HG03159 (cell line): ENCODE measurements at regions not wholly inside any gene's neighbourhood (a gene's known extent, or its start where the extent isn't known, plus 50 kb on each side); places are given as distances from the start of the nearest gene placed in this dataset.

Source experiments
- ATAC-seq: cut with Tn5 transposase; IDR thresholded peaks from one replicate; pipeline ENCODE4 v1.9.1; 2021; ENCODE audit warnings: mild to moderate bottlenecking, moderate library complexity; ENCODE audit not compliant: unreplicated experiment

DNA sequence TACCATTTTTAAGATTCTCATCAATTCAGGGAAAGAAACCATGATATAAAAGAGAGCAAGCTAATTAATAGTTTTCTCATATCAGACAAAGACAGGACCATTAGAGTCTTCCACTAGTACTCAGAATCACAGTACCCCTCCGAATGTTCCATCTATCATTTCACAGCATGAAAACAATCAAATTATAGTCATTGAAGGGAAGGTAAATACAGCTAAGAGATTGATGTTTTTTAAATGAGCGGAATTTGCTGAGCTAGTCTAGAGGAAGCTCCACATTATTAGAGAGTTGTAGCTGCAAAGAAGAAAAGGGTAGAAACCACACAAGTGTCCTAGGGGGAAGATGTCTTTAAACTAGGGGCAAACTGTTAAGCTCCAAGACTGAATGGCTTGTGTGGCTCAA is 808.9 kb downstream of the CDH11 start:
- no peak for ATAC-seq

DNA sequence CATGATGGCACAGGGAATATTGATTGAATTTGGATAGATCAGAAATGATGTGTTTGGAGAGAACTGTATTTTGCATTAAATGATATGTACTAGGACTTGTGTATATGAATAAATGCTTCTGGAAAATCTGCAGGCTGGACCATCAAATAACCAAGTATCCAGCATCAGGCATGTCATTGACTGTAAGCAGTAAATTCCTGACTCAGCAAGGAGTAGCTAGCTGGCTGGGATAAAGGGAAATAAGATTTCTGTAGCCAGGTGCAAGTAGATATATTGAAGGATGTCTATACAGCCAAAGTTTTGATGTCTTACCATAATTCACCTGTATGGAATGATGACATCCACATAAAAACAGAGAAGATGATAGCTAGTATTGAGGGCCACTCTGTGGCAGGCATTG is 809.6 kb downstream of the CDH11 start:
- no peak for ATAC-seq

DNA sequence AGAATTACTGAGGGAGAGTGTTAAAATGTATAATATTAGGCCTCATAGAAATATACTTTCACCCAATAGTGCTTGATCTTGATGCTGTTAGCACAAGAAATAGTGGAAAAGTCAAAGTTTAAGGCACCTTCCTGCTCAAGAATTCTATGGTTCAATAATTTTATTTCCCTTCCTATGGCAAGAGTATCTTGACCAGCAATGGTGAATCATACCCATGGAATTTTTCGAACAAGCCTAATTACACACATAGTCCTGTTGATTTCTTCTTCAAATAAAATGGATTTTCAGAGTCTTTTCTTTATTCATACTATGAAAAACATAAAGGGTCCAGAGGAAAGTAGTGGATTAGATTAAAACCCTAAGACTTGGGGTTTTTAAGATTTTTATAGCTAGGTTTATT is 810.6 kb downstream of the CDH11 start:
- ATAC-seq = no peak

DNA sequence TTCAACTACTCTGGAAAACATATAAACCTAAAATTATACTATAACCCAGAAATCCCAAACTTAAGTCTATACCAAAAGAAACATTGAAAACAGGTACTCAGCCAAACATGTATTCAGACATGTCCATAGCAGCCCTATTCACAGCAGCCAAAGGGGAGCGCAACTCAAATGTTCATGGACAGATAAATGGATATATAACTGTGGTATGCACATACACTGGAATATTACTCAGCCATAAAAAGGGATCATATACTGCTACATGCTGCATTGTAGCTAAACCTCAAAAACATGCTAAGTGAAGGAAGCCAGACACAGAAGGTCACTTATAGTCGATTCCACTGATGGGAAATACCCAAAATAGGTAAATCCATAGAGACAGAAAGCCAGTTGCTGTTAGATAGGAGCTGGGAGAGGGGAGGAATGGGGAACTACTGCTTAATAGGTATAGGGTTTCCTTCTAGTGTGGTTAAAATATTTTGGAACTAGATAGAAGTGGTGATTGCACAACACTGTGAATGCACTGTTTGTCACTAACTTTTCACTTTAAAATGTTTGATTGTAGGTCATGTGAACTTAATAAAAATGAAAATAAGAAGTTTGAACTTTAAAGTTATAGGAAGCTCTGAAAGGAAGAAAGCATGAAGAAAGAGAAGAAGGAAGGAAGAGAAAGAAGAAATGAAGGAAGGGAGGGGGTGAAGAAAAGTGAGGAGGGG is 812.3 kb downstream of the CDH11 start:
- no peak for ATAC-seq

DNA sequence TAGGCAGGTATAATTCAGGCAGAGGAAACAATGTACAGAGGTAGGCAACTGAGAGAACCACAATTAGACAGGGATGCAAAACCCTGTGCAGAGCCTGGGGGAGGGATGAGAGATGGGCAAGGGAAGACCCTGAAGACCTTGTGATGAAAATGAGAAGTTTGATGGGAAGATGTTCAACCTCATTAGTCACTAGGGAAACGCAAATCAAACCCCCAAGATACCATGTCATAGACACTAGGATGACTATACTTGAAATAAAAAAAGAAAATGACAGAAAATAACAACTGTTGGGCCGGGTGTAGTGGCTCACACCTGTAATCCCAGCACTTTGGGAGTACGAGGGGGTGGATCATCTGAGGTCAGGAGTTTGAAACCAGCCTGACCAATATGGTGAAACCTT is 813.1 kb downstream of the CDH11 start:
- ATAC-seq = no peak

DNA sequence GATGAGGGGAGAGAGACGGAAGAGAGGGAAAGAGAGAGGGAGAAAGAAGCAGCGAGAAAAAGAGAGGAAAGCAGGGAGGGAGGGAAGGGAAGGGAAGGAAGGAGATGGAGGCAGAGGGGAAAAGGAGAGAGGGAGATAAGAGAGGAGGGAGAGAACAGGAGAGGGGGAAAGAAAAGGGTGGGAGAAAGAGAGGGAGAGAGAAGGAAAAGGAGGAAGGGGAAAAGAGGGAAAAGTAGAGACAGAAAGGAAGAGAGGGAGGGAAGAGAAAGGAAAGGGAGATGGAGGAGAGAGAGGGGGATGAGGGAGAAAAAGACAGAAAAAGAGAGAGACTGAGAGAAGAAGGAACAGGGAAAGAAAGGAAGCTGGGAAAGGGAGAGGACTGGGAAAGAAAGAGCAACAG is 814.4 kb downstream of the CDH11 start:
- no peak for ATAC-seq

DNA sequence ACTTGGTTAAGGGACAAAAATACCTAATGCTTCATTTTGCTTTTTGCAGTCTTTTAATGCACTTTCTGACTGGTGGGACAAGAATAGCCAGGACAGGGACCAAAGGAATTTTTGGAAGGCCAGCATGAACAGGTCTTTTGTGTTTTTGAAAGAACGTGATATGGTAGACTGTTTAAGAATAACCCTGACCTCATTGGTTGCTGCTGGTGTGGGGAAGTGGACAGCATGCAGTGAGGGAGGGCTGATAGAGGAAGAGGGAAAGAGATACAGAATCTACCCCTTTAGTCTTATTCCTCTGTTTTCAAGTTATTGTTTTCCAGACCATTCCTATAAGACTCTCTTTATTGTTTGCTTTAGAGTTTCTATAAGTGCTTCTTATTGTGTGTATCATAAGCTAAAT is 816.2 kb downstream of the CDH11 start:
- no peak for ATAC-seq

DNA sequence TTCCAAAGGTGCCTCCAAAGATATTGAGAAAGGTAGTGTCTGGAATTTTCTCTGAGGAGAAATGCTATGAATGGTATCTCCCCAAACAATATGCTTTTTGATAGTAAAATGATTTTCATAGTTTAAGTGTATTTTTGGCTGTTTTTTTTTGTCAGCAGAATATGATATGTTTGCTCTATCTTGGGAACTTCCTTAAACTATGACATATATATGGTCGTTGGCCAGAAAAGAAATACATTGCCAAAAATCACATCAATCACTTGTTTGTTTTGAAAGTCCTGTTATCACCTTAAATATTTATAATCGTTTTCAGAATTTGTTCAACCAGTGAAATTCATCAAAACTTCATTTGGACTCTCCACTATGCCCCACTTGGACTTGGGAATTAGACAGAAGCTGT is 816.9 kb downstream of the CDH11 start:
- no peak for ATAC-seq

DNA sequence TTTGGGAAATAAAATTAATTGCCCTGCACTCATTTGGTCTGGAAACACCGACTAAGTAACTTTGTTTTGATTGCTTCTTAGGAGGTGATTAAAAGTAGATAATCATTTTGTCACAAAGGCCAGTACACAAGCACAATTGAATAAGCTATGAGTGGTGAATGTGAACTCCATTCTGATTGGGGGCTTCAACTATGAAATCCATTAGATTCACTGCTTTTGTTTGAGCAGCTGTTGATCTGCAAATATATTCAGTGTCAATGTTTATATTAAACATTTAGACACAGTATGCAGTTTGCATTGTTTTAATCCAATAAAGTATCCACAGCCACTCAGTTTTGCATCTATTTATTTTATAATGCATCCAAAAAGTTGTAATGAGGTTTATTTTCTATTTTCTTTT is 817.5 kb downstream of the CDH11 start:
- no peak for ATAC-seq

DNA sequence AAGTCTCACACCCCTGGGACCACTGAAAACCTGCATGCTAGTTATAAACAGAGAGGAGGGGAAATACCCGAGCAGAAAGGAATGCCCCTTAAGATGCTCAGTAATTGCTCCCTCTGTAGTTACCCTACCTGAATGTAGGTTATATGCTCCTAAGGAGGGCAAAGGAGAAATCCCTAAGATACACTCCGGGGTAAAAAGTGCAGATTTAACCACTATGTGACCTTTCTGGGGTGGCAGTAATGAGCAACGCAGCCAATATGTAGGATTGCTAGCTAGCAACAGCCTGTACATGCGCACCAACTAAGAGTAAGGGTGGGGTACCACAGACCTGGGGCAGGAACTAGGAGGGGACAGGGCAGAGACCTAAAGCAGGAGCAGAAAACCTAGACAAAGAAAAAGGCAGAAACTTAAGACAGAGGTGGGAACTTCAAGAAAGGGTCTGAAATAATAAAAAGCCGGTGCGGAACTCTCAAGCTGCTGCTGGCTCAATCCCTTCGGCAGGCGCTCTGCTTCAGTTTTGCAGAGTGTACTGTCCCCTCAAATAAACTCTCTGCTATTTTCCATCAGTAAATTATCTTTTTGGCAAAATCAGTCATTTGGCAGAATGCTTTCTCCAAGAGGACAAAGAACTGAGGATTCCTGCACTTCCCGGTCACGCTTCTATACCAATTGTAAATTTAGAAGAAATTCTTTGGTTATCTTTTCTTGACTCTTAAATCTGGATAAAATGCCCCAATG is 823.8 kb downstream of the CDH11 start:
- no peak for ATAC-seq

DNA sequence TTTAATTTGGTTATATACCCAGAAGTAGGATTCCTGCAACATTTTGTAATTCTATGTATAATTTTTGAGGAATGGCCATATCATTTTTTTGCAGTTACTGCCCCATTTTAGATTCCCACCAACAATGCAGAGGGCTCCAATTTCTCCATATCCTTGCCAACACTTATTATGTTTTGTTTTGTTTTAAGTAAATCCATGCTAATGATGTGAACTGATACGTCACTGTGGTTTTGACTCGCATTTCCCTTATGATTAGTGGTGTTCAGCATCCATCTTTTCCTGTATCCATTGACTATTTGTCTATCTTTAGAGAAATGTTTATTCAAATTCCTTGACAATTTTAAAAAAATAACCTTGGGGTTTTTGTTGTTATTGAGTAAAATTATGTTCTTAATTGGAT is 826.4 kb downstream of the CDH11 start:
- no peak for ATAC-seq

DNA sequence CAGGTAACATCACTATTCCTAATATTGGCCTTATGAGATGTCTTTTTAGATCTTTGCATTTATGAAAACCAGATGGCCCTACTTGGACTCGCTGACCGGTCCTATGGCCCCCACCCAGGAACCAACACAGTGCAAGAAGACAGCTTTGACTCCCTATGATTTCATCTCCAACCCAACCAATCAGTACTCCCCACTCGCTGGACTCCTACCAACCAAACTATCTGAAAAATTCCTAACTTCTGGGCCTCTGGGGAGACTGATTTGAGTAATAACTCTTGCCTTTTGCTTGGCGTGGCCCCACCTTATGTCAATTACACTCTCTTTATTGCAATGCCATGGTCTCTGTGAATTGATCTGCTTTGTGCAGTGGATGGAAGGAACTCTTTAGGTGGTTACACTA is 828.9 kb downstream of the CDH11 start:
- ATAC-seq = no peak

DNA sequence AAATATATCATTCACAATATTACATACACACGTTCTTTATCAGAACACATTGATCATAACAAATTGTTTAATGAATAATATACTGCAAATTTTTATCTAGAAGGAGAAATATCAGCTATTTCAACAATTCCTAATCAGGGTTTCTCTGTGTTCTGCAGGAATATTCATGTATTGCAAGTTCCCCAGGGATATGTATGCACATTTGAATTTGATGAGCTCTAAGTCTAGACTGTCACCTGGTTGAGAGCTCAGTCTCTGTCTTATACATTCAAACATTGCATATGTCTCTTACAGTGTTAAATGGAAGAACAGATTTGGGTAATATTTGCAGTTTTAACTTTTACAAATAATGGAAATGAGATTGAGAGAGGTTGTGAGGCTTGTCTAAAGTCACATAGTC is 829.7 kb downstream of the CDH11 start:
- no peak for ATAC-seq

DNA sequence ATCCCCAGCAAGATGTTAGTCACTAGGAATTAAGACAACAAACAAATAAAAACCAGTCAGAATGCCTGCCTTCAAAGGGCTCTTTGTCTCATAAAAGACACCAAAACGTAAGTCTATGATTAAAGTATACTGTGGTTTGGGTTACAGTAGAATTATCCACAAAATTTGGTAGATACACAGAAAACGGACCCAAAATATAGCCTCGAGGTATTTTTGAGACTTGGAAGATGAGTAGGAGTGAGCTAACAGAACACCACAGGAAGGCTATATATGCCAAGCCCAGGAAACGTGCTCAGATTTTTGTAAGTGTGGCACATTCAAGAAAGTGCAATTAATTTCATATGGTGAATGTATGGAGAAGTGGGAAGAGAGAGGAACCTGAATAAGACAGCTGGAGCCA is 831.4 kb downstream of the CDH11 start:
- ATAC-seq = no peak

DNA sequence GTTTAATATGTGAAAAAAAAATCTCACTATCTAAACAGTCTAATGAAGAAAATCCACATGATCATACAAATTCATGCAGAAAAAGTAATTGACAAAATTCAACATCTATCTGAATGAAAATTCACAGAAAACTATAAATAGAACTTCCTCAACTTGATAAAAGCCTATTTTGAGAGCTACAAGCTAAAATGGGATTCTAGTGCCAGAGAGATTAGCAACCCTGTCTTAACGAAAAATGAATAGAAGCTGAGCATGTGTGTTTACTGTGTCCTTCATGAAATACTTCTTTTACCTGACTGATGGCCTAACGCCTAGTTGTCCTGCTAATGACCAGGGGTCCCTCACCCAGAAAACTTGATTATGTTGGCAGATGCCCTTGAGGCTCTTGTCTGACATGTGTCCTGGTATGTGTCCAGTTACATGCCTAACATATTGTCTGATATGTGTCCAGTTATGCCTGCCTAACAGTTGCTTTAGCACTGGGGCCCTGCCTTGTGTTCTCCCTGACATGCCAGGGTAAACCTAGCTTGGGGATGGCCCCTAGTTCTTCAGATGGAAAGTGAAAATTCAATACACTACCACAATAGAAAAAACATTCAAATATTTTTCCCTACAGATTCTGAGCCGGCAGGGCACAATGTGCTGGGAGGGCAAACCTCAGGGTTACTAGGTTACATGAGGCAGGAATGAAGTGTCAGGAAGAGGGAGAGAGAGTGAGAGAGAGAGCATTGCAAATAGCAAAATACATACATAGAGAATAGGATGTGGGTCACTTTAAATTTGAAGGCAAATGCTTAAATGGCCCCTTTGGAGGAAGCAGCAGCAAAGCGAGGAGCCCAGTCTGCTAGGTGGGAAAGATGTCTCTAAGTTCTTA is 834.0 kb downstream of the CDH11 start:
- no peak for ATAC-seq

DNA sequence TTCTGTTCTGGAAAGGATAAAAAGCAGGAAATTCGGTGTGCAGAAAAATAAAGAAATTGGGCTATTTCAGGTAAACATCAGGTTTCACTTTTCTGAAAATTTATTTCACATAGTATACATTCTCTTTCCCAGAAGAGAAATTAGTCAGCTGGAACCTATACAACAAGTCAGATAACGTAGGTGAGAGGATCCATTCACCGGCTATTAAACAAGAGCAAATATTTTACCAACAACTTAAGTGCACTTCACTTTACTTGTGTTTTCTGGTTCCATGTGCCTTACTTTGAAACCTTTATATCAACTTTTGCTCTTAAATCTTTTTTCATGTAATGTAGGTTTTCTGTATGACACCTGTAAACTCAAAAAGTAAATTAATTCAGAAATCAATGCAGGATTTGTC is 839.7 kb downstream of the CDH11 start:
- no peak for ATAC-seq

DNA sequence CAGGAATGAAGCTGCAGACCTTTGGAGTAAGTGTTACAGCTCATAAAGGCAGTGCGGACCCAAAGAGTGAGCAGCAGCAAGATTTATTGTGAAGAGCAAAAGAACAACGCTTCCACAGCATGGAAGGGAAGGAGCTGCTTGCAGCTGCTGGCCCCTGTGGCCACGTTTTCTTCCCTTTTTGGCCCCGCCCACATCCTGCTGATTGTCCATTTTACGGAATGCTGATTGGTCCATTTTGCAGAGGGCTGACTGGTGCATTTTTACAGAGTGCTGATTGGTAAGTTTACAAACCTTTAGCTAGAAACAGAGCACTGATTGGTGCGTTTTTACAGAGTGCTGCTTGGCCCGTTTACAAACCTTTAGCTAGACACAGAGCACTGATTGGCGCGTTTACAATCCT is 841.5 kb downstream of the CDH11 start:
- no peak for ATAC-seq

DNA sequence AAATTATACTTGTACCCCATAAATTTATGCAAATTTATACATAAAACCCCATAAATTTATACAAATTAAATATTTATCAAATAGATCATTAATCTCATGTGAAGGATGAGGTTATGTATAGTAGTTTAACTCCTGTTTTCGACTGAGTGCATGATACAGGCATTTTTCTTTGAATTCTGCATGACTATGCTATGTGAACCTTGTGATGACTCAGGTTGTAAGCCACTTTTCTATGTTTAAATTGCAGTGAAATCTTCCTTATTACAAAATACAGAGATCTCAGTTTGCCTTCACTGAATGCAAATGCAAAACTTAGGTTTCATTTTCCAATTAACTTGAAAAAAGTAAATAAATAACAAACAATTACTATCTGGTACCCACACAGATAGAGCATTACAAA is 843.7 kb downstream of the CDH11 start:
- ATAC-seq = no peak

DNA sequence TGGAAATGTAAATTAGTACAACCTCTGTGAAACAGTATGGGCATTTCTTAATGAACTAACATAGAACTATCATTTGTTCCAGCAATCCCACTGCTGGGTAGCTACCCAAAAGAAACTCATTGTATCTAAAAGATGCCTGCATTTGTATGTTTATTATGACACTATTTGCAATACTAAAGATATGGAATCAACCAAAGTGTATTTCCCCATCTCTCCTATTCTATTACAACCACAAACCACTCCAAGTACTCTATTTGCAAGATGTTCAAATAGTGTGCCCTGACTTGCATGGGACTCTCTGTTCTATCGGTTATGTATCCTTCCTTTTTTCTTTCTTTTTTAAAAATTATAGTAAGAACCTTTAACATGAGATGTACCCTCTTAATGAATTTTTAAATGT is 845.2 kb downstream of the CDH11 start:
- no peak for ATAC-seq

DNA sequence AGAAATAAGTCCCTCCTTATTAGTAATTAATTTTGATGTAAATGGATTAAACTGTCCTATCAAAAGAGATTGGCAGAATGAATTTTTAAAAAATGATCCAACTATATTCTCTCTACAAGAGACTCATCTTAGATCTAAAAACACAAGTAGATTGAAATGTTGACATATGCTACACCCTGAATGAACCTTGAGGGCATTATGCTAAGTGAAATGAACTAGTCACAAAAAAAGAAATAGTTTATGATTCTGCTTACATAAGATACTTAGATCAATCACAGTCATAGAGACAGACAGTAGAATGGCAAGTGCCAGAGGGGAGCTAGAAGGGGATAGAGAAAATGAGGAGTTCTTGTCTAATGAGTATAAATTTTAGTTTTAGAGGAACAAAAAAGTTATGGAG is 849.8 kb downstream of the CDH11 start:
- no peak for ATAC-seq

DNA sequence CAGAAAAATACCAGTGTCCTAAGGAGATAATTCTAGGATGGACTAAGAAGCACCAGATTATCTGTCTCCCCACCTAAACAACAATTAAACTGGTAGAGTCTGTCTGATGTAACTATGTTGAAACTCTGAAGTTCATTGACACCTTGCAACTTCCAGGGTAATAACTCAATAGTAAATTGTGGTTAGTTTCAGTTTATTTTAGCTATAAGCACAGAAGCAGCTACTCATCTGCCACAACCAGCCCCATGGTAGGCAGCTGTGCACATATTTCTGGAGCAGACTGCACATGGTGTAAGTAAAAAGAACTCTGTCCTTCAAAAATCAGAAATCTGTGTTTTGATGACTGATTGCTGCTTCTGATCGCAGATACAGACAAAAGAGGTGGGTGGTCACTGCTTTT is 852.1 kb downstream of the CDH11 start:
- ATAC-seq = no peak

DNA sequence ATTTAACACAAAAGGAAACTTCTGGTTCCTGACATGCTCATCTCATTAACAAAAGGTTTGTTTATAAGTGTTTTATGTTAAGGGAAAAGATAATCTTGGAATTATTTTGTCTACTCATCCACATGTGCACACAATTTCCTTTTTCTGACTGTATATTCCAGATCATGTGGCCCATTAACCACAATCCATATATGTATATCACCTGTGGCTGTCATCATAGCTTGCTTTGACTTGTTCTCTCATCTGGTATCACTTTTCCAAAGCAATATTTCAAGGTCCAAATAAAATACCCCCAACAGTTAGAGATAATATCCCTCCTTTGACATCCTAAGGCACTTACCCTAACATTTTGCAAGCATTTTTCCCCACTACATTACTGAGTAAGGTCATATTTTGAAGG is 856.1 kb downstream of the CDH11 start:
- ATAC-seq = no peak
